GM18867 (cell line): ENCODE measurements at regions not wholly inside any gene's neighbourhood (a gene's known extent, or its start where the extent isn't known, plus 50 kb on each side); places are given as distances from the start of the nearest gene placed in this dataset.

Experiments used
- ATAC-seq: cut with Tn5 transposase; IDR thresholded peaks from one replicate; pipeline ENCODE4 v1.9.1; 2021; ENCODE audit warnings: mild to moderate bottlenecking, moderate library complexity; ENCODE audit not compliant: unreplicated experiment

DNA sequence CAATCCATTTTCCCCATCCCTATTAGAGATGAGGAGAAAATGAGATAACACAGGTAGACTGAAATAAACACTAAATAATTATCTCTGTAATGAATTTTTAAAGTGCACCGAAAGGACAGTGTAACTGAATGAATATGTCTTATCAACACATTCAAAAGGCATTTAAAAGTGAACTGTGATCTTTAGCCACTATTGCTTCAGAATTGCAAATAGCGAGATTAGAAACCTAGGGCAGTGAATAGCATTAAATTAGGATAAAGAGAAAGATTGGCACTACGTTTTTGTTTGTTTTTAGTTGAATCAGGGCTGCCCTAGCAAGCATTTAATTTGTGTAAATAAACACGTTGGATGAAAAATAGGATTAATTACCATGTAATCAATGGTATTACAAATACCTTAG, 537.5 kb downstream of the ELAVL2 start:
- no peak for ATAC-seq

DNA sequence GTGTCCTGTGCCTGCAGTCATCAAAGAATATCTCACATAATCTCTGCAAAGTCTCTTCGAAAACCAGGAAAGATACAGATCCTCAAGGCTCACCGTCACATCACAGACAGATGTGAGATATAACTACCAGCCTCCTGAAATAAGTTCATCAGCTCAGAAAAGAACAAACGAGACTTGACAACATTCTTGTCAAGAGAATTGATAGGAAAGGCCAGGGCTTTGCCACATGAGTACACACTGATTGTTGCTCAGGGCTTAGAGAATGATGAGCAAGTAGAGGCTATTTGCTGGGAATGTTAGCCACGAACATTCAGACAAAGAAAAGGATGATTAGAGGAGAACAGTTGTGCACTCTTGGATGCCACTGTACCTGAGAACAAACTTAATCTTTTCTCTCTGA, 535.1 kb downstream of the ELAVL2 start:
- ATAC-seq, result no peak

DNA sequence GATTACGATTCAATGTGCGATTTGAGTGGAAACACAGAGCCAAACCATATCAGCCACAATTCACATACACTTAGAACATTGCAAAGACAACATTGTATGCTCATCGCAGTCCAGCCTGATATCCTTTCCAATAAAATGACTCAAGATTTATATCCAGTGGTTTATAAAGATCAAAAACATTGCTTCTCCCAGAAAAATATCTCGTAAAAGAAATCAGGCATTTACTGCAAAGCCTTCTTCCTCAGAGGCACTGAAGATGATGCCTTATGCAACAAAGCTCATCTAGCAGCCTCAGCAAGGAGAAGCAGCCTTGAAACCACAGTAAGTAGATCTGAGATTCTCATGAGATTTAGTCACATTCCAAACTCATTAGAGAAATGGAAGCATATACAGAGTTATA, 523.8 kb downstream of the ELAVL2 start:
- ATAC-seq, result no peak

DNA sequence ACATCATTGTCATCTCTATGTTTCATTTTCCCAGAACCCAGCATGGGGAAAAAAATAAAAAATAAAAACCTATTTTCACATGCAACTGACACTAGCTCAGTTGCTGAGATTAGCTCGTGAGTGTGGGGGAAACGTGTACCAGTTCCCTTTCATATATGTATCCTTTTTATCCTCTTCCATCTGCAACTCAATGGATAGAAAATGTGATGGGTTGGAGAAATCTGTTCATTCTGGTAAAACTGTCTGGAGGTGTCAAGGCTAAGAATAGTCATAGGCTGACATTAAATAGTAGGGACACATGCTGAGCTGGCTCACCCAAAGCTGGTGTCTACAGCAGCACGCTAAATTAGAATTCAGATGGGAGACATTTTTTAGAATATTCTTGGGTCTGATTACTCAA, 519.3 kb downstream of the ELAVL2 start:
- ATAC-seq, result no peak

DNA sequence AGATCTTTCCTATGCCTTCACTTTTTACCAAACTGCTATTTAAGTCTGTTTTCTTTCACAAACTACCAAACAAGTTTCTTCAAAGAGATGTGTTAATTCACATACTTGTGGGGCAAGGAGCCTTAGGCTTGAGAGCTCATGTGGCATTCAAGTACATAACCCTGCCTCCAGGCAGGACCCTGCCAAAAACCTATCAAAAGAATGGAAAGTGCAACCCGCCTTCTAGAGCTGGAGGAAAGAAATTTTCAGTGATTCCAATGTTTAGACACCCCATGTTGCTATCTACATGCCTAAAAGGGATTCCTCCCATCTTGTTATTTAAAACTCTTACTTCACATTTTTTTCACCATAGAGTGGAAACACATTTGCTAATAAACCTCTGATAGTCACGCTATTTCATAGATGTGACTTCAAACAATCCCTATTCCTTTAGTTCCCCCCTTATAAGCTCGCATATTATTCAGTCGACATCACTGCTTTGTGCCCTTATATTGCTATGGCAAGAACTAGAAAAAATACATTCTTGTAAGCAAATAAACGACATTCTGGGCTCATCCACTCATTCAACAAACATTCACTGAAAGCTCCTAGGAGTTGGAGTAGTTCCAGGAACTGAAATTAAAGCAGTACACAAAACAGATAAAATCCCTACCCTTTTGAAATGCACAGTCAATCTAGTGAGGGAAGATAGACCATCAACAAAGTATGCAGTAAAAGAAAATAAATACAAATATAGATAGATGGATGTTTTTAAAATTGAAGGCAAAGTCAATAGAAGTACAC, 518.1 kb downstream of the ELAVL2 start:
- ATAC-seq, result no peak

DNA sequence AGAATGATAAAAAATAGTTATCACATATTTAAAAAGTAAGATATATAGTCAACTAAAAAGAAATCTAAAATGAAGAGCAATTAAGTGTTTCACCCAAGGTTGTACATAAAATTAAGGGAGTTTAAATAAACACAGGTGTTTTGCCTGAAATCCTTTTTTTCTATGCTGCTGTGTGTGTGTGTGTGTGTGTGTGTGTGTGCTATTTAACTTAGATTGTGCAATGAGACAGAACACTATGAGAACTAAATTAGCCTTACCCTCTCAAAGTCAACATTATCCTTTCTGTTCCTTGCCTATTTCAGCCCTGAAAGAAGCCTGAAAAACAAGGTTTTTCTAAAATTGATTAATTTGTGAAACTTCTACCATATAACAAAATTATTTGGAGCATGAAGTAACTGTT, 516.2 kb downstream of the ELAVL2 start:
- ATAC-seq, result no peak

DNA sequence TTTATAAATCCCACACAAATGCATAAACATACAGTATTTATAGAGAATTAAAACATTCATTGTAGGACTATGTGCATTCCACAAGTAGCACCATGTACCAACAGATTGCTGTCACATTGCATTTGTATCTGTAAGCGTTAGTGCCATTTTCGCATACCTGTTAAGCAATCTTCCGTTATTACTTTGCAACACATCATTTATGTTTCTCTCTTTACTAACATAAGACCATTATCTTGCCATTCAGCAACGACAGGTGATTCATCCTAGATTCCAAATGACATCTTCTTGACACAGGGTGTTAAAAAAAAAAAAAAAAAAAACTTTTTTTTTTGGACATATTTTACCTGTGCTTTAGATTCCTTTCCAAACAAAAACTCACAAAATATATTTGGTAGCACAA, 511.8 kb downstream of the ELAVL2 start:
- ATAC-seq, result no peak

DNA sequence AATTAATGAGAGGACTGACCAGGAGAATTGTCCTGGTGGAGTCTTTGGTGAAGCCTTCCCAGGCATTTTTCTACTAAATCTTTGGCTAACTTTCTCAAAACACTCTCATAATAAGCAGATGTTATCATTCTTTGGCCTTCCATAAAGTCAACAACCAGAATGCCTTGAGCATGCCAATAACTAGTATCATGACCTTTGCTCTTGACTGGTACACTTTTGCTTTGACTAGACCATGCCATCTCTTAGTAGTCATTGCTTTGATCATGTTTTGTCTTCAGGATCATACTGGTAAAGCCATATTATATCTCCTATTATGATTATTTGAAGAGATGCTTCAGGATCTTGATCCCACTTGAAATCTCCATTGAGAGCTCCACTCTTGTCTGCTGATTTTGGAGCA, 506.9 kb downstream of the ELAVL2 start:
- no peak for ATAC-seq

DNA sequence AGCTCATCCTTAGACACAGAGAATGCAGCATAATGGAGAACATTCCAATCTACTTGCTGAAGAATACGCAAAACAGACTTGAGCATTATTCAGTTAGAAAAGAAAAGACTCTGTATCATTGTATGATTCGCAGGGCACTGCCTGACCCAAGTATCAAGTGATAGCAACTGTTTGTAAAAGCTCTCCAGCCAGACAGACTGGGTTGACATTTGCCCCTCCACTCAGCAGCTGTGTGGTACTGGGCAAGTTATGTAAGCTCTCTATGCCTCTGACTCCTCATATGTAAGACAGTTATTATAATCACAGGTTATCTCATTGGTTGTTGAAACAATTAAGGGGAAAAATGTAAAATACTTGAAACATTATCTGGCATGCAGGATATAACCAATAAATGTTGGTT, 505.0 kb downstream of the ELAVL2 start:
- ATAC-seq, result no peak

DNA sequence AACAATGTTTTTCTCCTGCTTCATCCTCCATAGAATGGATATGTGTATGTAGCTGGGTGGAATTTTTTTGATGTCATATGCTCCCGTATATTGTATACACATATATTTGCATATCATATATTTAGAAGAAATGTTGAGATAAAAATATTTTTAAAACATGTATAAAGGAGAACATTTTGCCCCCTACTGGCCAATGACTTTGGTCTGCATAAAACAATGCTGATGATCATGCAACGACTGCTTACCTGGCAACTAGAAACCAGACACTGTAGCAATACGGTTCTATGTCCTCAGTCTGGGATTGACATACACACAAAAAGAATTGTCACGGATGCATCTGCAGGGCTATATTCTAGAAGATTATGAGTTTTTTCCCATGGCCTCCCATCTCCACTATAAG, 503.6 kb downstream of the ELAVL2 start:
- no peak for ATAC-seq

DNA sequence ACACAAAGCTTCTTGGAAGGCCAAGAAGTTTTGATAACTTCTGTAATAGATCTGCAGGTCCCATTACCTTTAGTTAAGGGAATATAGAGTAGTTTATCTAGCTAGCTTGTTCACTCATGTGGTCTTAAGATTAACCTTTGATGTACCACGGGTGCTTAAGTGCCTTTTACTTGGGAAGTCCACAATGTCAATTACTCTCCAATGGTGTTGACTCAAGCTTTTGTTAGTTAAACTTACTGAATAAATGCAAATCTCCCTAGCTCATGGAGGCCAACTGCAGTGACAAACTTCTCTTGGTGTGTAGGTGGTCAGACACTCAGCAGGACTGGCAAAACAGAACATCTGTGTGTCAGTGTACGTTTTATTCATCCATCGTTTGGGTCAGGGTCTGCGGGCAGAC, 501.5 kb downstream of the ELAVL2 start:
- no peak for ATAC-seq

DNA sequence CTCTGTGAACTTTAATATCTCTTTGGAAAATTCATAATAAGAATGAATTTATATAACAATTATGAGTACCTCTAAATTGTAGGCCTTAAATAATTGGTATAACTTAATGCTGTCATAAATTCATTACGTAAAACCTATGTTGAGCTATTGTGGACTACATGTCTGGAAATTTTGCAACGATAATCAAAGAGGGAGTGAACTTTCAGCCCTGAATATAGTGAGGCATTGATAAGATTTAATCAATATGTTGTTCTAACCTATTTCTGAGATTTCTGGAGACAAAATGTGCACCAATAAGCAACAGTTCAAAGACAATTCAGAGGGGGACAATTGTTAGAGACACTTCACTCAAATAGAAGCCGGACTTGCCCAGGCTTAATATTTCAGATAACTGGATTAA, 499.4 kb downstream of the ELAVL2 start:
- no peak for ATAC-seq

DNA sequence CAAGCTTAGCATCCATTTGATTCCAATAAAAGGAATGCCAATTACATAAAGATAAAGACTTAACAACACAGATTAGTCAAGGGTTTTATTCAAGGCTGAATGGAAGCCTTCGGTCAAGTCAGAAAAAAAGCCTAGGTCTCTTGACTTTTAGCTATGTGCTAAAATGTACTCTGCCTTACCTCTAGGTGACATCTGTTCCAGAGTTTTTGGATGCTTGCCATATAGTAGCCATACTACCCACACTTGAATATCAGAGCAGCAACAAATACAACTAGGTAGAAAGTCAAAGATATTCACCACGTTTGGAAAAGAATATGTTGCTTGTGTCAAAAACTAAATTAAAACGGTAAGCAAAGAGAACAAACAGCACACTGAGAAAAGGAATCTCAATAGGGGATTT, 484.7 kb downstream of the ELAVL2 start:
- ATAC-seq, result no peak

DNA sequence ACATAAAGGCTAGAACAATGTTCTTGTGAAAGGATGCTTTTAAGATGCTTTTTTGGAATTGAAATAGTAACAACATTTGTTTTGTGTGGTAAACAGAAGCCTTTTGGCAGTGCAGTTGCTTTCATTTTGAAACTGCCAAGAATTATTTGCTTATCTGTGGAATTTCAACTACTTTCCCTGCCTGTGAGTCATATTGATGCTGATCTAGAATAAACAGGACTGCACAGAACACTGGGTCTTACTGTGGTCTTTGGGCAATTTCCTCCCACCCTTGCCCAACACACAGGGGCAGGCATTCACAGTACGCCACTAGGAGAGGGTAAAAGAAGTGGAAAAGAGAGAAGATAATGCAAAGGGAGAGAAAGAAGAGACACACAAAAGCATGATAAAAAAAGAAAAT, 483.7 kb downstream of the ELAVL2 start:
- ATAC-seq, result no peak

DNA sequence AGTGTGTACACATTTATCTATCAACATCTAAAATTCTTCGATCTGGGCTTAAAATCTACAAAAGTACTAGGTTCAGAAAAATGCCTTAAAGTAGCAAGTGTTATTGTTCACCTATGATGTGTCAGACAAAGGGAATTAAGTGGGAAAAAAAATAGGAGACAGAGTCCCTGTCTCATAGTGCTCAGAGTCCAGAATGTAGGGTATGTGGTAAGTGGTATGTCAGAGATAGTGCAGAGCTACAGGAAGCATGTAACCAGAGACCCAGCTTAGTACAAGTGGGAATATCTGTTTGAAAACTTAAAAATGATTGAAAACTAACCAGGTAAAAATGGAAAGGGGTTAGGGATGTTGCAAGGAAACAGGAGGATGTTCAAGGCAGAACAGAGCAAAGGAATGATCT, 482.8 kb downstream of the ELAVL2 start:
- ATAC-seq, result no peak

DNA sequence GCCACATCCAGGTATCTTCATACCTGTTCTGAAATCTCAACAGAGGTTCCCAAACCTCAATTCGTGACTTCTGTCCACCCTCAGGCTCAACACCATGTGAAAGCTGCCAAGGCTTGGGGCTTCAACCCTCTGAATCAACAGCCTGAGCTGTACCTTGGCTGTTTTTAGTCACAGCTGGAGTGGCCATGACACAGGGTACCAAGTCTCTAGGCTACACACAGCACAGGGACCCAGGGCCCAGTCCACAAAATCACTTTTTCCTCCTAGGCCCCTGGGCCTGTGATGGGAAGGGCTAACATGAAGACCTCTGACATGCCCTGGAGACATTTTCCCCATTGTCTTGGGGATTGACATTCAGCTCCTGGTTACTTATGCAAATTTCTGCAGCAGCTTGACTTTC, 464.9 kb downstream of the ELAVL2 start:
- no peak for ATAC-seq

DNA sequence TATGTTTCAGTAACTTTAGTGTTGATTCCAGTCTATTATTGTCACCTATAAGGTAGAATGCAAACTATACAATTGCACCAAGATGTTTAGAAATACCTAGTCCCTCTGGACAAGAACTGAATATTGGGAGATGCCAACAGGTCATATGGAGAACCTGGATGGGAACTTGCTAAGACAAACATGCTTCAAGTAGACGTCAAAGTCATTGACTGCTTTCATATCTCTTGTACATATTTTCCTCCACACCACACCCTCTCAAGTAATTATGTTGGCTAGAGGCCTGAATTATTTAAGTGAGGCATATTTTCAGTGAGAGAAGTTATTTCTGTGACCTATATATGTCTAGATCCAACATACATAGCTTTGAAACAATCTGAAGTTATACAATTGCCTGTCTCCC, 453.3 kb downstream of the ELAVL2 start:
- no peak for ATAC-seq

DNA sequence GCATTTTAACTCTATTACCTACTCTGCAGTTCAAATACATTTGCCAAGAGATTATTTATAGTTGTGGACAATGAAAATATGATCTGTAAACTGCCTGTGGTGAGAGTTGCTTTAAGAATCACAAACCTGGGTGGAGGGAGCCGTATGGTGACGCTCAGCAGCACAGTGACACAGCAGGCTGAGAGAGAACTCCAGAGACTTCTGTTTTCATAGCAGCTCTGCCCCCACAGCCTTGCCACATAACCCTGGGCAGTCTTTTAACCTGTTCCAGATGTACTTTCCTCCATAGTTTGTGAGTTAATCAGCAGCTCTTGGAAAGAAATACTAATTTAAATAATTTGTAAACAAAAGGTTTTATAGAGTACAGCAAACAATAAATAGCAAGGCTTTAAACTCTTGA, 450.5 kb downstream of the ELAVL2 start:
- ATAC-seq, result no peak

DNA sequence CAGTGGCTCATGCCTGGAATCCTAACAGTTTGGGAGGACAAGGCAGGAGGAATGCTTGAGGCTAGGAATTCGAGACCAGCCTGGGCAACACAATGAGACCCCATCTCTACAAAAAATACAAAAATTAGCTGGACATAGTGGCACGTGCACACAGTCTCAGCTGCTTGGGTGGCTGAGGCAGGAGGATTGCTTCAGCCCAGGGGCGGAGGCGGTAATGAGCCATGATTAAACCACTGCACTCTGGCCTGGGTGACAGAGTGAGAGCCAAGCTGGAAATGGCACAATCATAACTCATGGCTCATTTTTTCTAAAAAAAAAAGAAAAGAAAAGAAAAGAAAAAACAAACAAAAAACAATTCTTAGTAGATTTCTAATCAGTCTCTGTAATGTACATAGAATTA, 446.2 kb downstream of the ELAVL2 start:
- ATAC-seq, result no peak

DNA sequence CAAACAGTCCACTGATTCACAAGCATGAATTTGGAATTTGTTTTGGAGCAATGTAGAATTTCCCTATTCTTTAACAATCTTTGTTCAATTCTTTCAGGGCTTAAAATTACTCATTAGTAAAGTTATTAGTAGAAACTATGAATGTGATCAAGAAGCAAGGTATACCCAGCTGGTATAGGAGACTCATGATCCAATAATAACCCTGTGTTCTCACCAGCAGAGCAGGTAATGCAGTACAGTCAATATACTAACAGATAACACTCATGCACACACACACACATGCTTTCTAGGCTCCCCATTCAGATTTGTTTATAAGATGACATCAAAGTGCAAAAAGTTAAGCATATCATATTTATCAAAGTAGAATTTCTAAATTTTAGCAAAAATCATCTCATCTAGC, 445.2 kb downstream of the ELAVL2 start:
- ATAC-seq, result no peak

DNA sequence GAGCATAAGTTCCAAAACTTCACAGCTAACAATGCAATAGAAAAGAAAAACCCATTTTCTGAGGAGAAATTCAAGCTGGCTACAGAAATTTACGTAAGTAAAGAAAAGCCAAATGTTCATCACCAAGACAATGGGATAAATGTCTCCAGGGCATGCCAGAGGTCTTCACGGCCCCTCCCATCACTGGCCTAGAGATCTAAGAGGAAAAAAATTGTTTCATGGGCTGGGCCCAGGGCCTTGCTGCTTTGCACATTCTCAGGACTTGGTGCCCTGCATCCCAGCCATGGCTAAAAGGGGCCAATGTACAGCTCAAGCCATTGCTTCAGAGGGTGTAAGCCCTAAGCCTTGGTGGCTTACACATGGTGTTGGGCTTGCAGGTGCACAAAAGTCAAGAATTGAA, 443.6 kb downstream of the ELAVL2 start:
- ATAC-seq, result no peak

DNA sequence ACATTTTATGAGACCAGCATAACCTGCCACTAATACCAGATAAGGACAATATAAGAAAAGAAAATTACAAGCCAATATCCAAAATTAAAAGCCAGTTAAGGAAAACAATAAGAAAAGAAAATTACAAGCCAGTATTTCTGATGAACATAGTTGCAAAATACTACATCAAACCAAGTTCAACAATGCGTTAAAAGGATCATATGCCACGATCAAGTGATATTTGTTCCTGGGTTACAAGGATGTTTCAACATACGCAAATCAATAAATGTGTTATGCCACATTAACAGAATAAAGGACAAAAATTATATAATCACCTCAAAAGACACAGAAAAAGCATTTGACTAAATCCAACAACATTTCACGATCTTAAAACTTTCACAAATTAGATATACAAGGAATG, 431.9 kb downstream of the ELAVL2 start:
- ATAC-seq, result no peak

DNA sequence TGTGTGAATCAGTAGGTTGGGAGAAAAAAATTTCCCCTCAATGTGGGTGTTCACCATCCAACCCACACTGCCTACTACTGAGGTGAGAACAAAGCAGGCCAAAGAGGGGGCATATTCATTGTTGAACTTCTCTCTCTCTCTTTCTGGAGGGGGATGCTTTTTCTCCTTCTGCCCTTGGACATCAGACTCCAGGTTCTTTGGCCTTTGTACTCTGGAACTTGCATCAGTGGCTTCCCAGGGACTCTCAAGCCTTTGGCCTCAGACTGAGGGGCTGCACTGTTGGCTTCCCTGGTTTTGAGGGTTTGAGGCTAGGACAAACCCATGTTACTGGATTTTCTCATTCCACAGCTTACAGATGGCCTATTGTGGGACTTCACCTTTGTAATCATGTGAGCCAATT, 417.2 kb downstream of the ELAVL2 start:
- no peak for ATAC-seq
